DND-41 (cell line): ENCODE measurements at regions not wholly inside any gene's neighbourhood (a gene's known extent, or its start where the extent isn't known, plus 50 kb on each side); places are given as distances from the start of the nearest gene placed in this dataset.
"Not testable (repeated sequence)": the region's sequence is repeated elsewhere in the genome, so short reads cannot be mapped to it uniquely, and the experiment has no call there.

Experiments
- ATAC-seq: fragments of 200-7000 bp; cut with Tn5 transposase; 3 replicates; pipeline ENCODE4 v1.9.1; 2021; ENCODE audit warnings: low read depth; ENCODE audit not compliant: insufficient read depth
- DNase-seq: peaks from one replicate; pipeline ENCODE4 v3.0.0-alpha.2; 2020
- H2AFZ ChIP-seq: 2 replicates; pipeline ENCODE4 v1.6.0; 2012; ENCODE audit warnings: low read depth, low read length
- H3K27ac ChIP-seq: 2 replicates; pipeline ENCODE4 v1.5.1; 2012; ENCODE audit warnings: low read length, inconsistent platforms
- H3K27me3 ChIP-seq: fragments of 200-600 bp; sonication (generic); 2 replicates; pipeline ENCODE4 v1.6.0; 2012; ENCODE audit warnings: low read length, mild to moderate bottlenecking, inconsistent platforms; ENCODE audit not compliant: insufficient read depth, poor library complexity
- H3K36me3 ChIP-seq: 2 replicates; pipeline ENCODE4 v1.5.1; 2012; ENCODE audit warnings: low read length, inconsistent platforms; ENCODE audit not compliant: insufficient read depth
- H3K4me1 ChIP-seq: 2 replicates; pipeline ENCODE4 v1.5.1; 2012; ENCODE audit warnings: mild to moderate bottlenecking, low read length; ENCODE audit not compliant: insufficient read depth
- H3K4me2 ChIP-seq: 2 replicates; pipeline ENCODE4 v1.6.0; 2012; ENCODE audit warnings: mild to moderate bottlenecking, moderate library complexity, low read length, inconsistent platforms; ENCODE audit not compliant: insufficient read depth
- H3K4me3 ChIP-seq, 2 experiments: fragments of 200-600 bp in 1 of 2; shearing (Covaris generic) in 1 of 2; 2 replicates each; pipeline ENCODE4 v1.5.1; 2012 to 2016; ENCODE audit warnings: inconsistent platforms in 2 of 2, low read length in 2 of 2, mild to moderate bottlenecking in 2 of 2, low read depth in 1 of 2, moderate library complexity in 1 of 2
- H3K79me2 ChIP-seq: 2 replicates; pipeline ENCODE4 v1.6.0; 2012; ENCODE audit warnings: low read length, inconsistent platforms; ENCODE audit not compliant: insufficient read depth
- H3K9ac ChIP-seq: 2 replicates; pipeline ENCODE4 v1.6.0; 2012; ENCODE audit warnings: low read depth, mild to moderate bottlenecking, inconsistent platforms, low read length, moderate library complexity
- H3K9me3 ChIP-seq: 2 replicates; pipeline ENCODE4 v1.5.1; 2012; ENCODE audit warnings: low read length, moderate library complexity, mild to moderate bottlenecking, inconsistent platforms; ENCODE audit not compliant: insufficient read depth, severe bottlenecking
- H4K20me1 ChIP-seq: 2 replicates; pipeline ENCODE4 v1.6.0; 2012; ENCODE audit warnings: low read length; ENCODE audit not compliant: insufficient read depth
- EZH2 ChIP-seq: IDR thresholded peaks from 3 replicates; pipeline ENCODE4 v1.6.1; 2012; ENCODE audit warnings: borderline replicate concordance, low read depth, mild to moderate bottlenecking, moderate library complexity, low read length, inconsistent platforms; ENCODE audit not compliant: severe bottlenecking
- TF ChIP-seq, protein P1 (sequence below): IDR thresholded peaks from 2 replicates; pipeline ENCODE4 v1.5.1; 2012; ENCODE audit warnings: borderline replicate concordance, low read length, moderate library complexity, mild to moderate bottlenecking; ENCODE audit not compliant: poor library complexity, severe bottlenecking; ENCODE audit errors: extremely low read depth

DNA sequence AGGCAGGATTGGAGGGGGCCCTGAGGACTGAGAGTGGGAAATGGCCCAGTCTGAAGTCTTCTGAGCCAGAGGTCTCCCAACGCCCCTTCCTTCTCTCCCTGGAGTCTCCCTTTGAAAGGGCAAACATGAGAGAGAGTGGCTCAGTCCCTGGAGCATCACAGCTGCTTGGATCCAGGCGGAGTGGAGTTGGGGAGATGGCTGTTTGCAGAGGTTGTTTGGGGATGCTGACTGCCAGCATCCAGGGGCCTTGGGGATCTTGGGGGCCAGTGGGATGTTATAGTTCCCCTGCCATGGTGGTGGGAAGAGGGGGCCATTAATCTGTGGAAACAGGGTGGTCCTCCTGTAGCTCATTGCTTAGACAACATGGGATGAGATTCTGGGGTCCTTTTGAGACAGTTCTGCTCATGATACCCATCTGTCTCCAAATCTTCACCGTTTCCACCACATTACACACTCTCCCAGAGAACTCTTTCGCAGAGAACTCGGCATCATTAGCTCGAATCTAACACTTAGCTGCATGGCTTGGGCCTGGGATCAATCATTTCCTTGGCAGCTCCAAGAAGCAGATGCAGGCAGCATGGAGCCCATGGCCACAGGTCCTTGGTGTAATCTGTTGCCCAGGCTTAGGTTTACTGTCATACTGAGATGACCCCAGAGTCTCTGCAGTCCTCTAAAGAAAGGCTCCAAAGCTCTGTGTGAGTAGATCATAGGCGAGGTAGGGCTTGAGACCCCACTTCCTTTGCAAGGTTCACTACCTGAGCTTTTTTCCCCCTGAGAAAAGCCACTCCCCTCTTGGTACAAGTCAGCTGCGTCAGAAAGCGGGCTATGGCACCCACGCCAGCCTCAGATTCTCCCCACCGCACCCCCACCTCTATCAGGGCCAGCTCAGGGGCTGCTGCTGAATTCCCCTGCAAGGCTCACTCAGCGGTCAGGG lies 54.4 kb upstream of the SH3PXD2B start:
- TF ChIP-seq EZH2, result no peak
- H3K4me1 ChIP-seq, result no peaks in the 10 kb centered on the region
- no peak overlapping the region for H3K27ac ChIP-seq
- H3K9me3 ChIP-seq, result peaks cover 6% of the 10 kb centered on the region
- H3K4me3 ChIP-seq, result no peak overlapping the region
- H4K20me1 ChIP-seq, result 0 out of 2 replicates have a peak, but pooled peaks cover 3% of the 10 kb centered on the region
- DNase-seq (no peak), ATAC-seq (no peak)
- H3K9ac ChIP-seq, result no peak overlapping the region
- no peak overlapping the region for H3K4me2 ChIP-seq
- H3K79me2 ChIP-seq, result no peaks in the 10 kb centered on the region
- H3K36me3 ChIP-seq, result no peaks in the 10 kb centered on the region
- no peak overlapping the region for H2AFZ ChIP-seq
- no peaks in the 10 kb centered on the region for H3K27me3 ChIP-seq

DNA sequence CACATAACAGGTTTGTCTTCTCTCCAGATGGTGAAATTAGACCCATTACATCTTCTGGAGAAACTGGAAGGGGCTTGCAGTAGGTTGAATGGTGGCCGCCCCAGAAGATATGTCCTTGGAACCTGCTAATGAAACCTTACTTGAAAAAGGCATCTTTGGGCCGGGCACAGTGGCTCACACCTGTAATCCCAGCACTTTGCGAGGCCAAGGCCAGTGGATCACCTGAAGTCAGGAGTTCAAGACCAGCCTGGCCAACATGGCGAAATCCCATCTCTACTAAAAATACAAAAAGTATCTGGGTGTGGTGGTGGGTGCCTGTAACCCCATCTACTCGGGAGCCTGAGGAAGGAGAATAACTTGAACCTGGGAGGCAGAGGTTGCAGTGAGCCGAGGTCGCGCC lies 53.2 kb upstream of the SH3PXD2B start:
- not testable (repeated sequence) for H3K27me3 ChIP-seq

DNA sequence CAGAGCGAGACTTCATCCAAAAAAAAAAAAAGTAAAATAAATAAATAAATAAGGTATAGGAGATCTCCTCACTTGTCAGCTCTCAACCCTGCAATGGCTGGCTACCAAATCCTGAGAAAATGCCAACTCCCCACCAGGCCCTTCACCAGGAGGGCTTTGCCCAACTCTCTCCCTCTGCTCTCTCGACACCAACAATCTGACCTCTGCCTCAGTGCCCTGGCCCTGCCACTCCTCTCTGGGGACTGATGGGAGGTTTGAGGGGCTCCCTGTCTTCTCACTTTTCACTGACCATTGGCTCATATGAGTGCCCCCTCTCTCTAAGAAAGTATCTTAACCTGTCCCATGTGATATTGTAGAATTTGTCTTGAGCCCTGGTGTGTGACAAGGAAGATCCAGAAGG lies 52.6 kb upstream of the SH3PXD2B start:
- Histone ChIP-seq H3K79me2 (no peaks in the 10 kb centered on the region), H3K9me3 (no peaks in the 10 kb centered on the region), H2AFZ (no peak overlapping the region), H3K4me1 (no peaks in the 10 kb centered on the region), H3K9ac (no peak overlapping the region), H3K27ac (no peak overlapping the region), H3K4me3 (no peak overlapping the region), H3K36me3 (no peaks in the 10 kb centered on the region), H4K20me1 (0 out of 2 replicates have a peak, but pooled peaks cover 3% of the 10 kb centered on the region), H3K27me3 (no peaks in the 10 kb centered on the region), H3K4me2 (no peak overlapping the region)
- ATAC-seq (no peak), DNase-seq (no peak)
- no peak for TF ChIP-seq EZH2
- TF ChIP-seq, protein P1, sequence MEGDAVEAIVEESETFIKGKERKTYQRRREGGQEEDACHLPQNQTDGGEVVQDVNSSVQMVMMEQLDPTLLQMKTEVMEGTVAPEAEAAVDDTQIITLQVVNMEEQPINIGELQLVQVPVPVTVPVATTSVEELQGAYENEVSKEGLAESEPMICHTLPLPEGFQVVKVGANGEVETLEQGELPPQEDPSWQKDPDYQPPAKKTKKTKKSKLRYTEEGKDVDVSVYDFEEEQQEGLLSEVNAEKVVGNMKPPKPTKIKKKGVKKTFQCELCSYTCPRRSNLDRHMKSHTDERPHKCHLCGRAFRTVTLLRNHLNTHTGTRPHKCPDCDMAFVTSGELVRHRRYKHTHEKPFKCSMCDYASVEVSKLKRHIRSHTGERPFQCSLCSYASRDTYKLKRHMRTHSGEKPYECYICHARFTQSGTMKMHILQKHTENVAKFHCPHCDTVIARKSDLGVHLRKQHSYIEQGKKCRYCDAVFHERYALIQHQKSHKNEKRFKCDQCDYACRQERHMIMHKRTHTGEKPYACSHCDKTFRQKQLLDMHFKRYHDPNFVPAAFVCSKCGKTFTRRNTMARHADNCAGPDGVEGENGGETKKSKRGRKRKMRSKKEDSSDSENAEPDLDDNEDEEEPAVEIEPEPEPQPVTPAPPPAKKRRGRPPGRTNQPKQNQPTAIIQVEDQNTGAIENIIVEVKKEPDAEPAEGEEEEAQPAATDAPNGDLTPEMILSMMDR, result no peak

More for the DNA sequence above, 53.2 kb upstream of the SH3PXD2B start:
- not testable (repeated sequence) for H3K79me2 ChIP-seq, H3K4me2 ChIP-seq, H3K9ac ChIP-seq, H3K9me3 ChIP-seq, H3K4me1 ChIP-seq, ATAC-seq, H3K36me3 ChIP-seq, H3K27ac ChIP-seq, DNase-seq, H4K20me1 ChIP-seq, H3K4me3 ChIP-seq, H2AFZ ChIP-seq

DNA sequence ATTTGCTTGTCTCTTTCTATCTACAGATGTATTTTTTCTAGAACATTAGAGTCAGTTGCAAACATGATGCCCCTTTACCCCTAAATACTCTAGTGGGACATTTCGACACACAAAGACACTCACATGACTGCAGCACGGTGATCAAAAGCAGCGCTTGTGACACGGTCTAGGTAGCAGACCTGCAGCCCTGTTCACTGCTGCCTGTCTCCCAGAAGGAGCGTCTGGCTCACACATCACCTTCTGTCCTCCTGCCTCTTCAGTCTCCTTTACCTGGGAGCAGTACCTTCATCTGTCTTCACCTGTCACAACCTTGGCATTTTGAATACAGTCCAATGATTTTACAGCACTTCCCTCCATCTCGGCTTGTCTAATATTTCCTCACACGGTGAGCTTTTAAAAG lies 51.9 kb upstream of the SH3PXD2B start:
- Histone ChIP-seq H3K27ac (no peak overlapping the region), H3K9me3 (no peaks in the 10 kb centered on the region), H3K79me2 (no peaks in the 10 kb centered on the region), H3K27me3 (no peaks in the 10 kb centered on the region), H4K20me1 (0 out of 2 replicates have a peak, but pooled peaks cover 3% of the 10 kb centered on the region), H3K4me1 (no peaks in the 10 kb centered on the region), H3K4me2 (no peak overlapping the region), H3K36me3 (no peaks in the 10 kb centered on the region), H3K9ac (no peak overlapping the region), H2AFZ (no peak overlapping the region), H3K4me3 (no peak overlapping the region)
- DNase-seq (no peak), ATAC-seq (no peak)
- TF ChIP-seq, protein P1, result no peak
- no peak for TF ChIP-seq EZH2
